ACC112 (cell line): ENCODE measurements at regions not wholly inside any gene's neighbourhood (a gene's known extent, or its start where the extent isn't known, plus 50 kb on each side); places are given as distances from the start of the nearest gene placed in this dataset.

Experiments
- H2AFZ ChIP-seq: fragments of 200-600 bp; sonication (generic); one replicate; pipeline ENCODE4 v1.6.0; 2017; ENCODE audit warnings: antibody characterized with exemption, low read length; ENCODE audit not compliant: unreplicated experiment
- H3K27ac ChIP-seq: fragments of 200-600 bp; sonication (generic); 2 replicates; pipeline ENCODE4 v1.5.1; 2014; ENCODE audit warnings: low read depth, mild to moderate bottlenecking, antibody characterized with exemption, low read length, moderate library complexity
- H3K27me3 ChIP-seq: fragments of 200-600 bp; sonication (generic); 2 replicates; pipeline ENCODE4 v1.6.1; 2014; ENCODE audit warnings: mild to moderate bottlenecking, antibody characterized with exemption, low read length, moderate library complexity, mixed read lengths; ENCODE audit not compliant: insufficient read depth
- H3K36me3 ChIP-seq: fragments of 200-600 bp; sonication (generic); 2 replicates; pipeline ENCODE4 v1.6.1; 2016; ENCODE audit warnings: mild to moderate bottlenecking, antibody characterized with exemption, low read length, moderate library complexity, mixed read lengths; ENCODE audit not compliant: insufficient read depth
- H3K4me1 ChIP-seq: fragments of 200-600 bp; sonication (generic); one replicate; pipeline ENCODE4 v1.6.1; 2016; ENCODE audit warnings: low read length, mixed read lengths; ENCODE audit not compliant: insufficient read depth, unreplicated experiment, control insufficient read depth
- H3K4me3 ChIP-seq: fragments of 200-600 bp; sonication (generic); 2 replicates; pipeline ENCODE4 v1.5.1; 2014; ENCODE audit warnings: mild to moderate bottlenecking, low read depth, low read length
- H3K79me2 ChIP-seq: fragments of 200-600 bp; sonication (generic); one replicate; pipeline ENCODE4 v1.6.0; 2016; ENCODE audit warnings: low read length; ENCODE audit not compliant: control insufficient read depth, unreplicated experiment, insufficient read depth

DNA sequence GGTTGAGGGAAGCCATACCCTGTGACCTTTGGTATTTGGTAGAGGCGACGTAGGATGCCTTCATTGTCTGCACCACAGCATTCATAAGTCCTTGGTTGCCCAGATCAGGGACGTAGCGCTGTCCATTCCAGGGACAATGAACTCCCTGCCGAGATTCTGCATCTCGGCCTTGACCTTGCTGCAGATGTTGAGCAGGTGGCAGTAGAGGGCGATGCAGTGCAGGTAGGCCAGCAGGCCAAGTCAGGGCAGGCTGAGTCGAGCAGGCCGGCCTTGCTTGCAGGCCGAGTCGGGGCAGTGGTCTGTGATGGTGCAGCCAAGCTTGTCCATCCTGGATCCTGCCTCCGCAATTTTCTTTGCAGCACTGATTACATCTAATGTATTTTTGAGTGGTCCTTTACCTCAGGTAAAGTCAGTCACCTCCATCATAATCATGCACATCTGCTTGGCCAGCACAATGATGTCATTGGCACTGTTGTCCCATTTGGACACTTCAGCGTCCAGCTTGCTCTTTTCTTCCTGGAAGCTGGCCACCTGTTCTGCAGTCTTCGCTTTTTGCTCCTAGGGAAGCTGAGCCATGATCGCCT is 93.4 kb upstream of the CCDC112 start:
- Histone ChIP-seq H3K4me1 (no peaks in the 10 kb centered on the region), H3K36me3 (no peaks in the 10 kb centered on the region), H3K79me2 (no peaks in the 10 kb centered on the region), H3K4me3 (no peak overlapping the region), H3K27me3 (no peaks in the 10 kb centered on the region), H2AFZ (no peak overlapping the region), H3K27ac (no peak overlapping the region)

DNA sequence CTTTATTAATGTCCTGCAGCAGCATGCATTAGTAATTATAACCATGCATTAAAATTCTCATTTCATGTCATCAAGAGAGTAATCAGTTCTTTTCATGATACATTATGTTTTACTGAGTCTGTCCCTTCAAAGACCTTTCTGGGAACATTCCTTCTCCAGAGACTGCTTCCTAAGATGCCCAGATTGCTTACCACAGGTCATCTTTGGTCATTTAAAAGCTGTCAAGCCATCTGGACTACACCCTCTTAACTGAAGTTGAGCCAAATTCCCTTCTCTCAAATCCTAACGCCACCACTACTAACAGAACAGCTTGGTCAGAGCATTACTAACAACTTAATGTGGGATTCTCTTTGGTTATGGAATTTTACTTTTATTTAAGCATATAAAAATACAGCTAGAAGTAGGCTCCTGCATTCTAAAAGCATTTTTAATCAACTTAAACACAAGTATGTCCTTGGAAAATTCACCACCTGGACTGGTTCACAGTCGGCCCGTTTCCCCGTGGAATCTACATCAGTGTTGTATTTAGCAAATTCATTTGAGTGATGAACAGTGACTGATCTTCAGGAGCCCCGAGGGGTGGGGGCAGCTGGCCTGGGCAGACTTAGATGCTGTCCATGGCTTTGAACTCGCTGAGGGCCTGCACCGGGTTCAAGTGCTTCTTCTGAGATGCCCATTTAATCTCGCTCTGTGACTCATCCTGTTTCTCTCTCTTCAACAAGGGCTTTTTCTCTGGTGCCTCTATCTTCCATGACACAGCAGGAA is 92.8 kb upstream of the CCDC112 start:
- Histone ChIP-seq H2AFZ (no peak overlapping the region), H3K4me3 (no peak overlapping the region)

DNA sequence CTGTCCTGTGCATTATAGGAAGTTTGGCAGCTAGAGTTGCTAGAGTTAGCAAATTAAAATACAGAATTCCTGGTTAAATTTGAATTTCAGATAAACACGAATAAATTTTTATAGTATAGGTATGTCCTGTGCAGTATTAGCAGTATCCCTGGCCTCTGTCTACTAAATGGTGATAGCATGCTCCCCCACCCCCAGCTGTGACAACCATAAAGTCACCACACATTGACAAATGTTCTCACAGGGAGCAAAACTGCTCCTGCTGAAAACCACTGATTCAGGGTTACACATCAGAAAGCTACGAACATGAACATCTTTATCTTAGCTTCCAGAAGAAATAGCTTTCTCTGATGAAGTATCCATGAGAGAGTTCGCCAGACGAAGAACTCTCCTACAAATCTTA is 91.8 kb upstream of the CCDC112 start:
- no peak overlapping the region for H3K4me3 ChIP-seq
- no peaks in the 10 kb centered on the region for H3K79me2 ChIP-seq
- H3K27ac ChIP-seq: no peak overlapping the region
- no peaks in the 10 kb centered on the region for H3K27me3 ChIP-seq
- H3K4me1 ChIP-seq: no peaks in the 10 kb centered on the region
- H3K36me3 ChIP-seq: no peaks in the 10 kb centered on the region
- H2AFZ ChIP-seq: no peak overlapping the region

More for the DNA sequence above, 92.8 kb upstream of the CCDC112 start:
- Histone ChIP-seq H3K79me2 (no peaks in the 10 kb centered on the region), H3K27me3 (no peaks in the 10 kb centered on the region), H3K4me1 (no peaks in the 10 kb centered on the region), H3K36me3 (no peaks in the 10 kb centered on the region), H3K27ac (no peak overlapping the region)

DNA sequence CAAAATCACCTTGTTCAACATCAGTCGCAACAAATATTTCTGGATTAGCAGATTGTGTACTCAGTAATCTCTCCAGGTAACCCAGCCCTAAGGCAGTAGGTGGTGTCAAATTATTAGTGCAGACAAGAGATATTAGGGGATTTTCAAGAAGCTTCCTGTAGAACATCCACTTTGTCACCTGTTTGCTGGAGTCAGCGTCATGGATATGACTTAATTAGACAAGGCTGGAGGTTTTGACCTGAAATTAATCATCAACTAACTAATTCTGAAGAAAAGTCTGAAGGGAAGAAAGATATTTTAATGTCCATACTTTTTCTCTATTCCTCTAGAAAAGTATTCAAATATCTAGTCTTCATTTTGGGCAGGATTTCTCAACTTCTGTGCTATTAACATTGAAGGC is 91.4 kb upstream of the CCDC112 start:
- Histone ChIP-seq H2AFZ (no peak overlapping the region), H3K36me3 (no peaks in the 10 kb centered on the region), H3K27me3 (no peaks in the 10 kb centered on the region), H3K4me3 (no peak overlapping the region), H3K4me1 (no peaks in the 10 kb centered on the region), H3K27ac (no peak overlapping the region), H3K79me2 (no peaks in the 10 kb centered on the region)

DNA sequence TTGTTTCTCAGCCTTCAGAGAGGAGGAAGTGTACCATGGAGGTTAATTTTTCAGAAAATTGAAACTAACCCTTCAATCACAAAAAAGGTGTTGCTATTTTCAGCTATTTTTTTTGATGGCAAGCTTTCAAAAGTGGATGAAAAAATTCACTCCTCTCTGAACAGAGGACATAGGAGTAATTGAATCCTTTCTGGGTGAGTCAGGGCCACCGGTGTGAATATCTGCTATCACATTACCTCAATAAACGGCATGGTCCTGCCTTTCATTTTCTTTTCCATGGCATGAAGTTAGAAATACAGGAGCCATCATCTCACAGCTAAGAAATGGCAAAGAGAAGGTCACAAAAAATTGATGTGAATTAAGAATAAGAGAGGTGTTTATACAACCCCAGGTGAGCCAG is 90.2 kb upstream of the CCDC112 start:
- Histone ChIP-seq H3K4me3 (no peak overlapping the region), H3K4me1 (peaks cover 2% of the 10 kb centered on the region), H3K27ac (no peak overlapping the region), H2AFZ (no peak overlapping the region), H3K79me2 (no peaks in the 10 kb centered on the region), H3K27me3 (no peaks in the 10 kb centered on the region), H3K36me3 (no peaks in the 10 kb centered on the region)

DNA sequence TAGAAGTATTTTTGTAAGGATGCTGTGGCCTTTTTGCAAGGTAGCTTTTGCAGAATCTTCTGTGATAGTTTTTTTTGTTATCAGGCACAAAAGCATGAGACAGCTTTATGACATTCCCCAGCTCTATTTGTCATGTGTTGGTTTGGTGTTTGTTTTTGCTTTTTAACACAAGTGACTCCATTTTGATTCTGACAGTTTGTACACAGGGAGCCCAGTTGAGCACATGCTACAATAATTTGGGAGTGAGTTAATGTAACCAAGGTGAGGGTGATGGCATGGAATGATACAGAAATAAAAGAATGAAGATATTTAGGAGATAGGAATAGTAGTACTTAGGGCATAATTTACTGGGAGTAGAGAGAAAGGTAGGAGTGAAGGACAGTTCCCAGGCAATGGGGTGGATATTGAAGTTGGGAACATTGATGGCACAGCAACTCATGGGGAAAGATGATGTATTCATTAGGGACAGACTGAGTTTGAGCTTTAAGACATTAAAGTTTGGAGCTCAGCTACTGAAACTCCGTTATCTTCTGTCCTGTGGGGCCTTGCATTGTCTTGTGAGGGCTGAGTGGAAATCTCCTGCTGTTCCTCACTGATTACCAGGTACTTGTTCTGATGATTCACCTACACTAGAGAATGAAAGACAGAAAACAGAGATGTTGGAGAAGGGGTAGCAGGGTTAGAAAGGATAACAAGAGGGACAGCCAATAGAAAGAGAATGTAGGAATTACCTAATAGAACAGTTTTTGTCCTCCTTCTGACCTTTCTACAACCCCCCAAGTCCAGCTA is 88.3 kb upstream of the CCDC112 start:
- Histone ChIP-seq H3K36me3 (no peaks in the 10 kb centered on the region), H3K27ac (no peak overlapping the region)

DNA sequence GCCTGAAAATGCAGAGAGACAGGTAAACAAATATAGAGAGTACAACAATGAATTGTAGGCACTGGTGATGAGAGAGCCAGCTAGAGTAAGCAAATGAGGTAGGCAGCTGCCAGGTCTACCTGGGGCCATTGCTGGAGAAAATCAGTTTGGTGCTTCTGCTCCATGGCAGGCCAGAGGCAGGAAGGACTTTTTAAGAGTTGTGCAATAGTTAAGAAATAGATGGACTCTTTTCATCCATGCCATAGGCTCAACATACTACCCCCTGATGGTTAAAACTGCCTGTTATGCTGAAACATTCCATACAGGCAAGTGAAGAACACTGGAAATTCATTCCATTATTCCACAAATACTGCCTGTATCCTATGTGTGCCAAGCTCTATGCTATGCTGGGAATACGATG is 86.5 kb upstream of the CCDC112 start:
- no peaks in the 10 kb centered on the region for H3K27me3 ChIP-seq
- no peaks in the 10 kb centered on the region for H3K36me3 ChIP-seq
- peaks cover 10% of the 10 kb centered on the region for H3K4me1 ChIP-seq
- no peaks in the 10 kb centered on the region for H3K79me2 ChIP-seq
- no peak overlapping the region for H2AFZ ChIP-seq
- no peak overlapping the region for H3K27ac ChIP-seq
- no peak overlapping the region for H3K4me3 ChIP-seq

More for the DNA sequence above, 88.3 kb upstream of the CCDC112 start:
- Histone ChIP-seq H3K79me2 (no peaks in the 10 kb centered on the region), H2AFZ (no peak overlapping the region), H3K4me1 (peaks cover 8% of the 10 kb centered on the region), H3K27me3 (no peaks in the 10 kb centered on the region), H3K4me3 (no peak overlapping the region)

DNA sequence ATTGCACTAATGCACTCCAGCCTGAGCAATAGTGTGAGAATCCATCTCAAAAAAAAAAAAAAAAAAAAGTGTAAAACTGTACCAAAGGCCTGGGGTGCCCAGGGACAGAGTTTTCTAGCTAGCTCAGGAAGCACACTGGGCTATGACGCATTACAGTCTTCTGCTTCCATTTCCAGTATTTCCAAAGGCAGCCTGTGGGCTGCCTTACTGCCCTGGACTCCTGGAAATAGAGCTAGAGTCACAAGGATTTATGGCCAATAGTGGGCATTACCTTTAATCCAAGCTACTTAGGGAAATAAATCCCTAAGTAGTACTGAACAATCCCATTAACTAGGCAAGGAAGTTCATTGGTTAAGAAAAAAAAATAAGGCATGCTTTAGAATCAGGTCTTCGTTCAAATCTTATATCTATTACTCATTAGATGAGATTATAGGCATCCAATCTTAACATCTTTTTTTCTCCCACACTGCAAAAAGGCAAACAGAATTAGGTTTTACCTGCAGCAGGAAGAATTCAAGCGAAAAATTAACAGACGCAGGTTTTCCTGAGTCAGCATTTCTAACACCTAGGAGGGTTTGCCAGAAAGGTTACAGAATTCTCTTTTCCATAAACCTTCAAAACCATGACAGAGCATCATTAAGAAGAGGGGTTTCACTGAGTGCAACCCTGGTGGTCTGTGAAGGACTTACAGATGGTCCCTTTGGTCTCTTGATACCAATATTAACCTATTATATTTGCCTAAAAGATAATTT is 85.6 kb upstream of the CCDC112 start:
- peaks cover 18% of the 10 kb centered on the region for H3K4me1 ChIP-seq
- no peaks in the 10 kb centered on the region for H3K36me3 ChIP-seq
- H3K79me2 ChIP-seq: no peaks in the 10 kb centered on the region
- no peak overlapping the region for H3K4me3 ChIP-seq
- peak overlapping the region; percentile 20 for H2AFZ ChIP-seq
- H3K27me3 ChIP-seq: no peaks in the 10 kb centered on the region
- peak overlapping the region; percentile 12; the same call in 1 of the 2 replicates for H3K27ac ChIP-seq

DNA sequence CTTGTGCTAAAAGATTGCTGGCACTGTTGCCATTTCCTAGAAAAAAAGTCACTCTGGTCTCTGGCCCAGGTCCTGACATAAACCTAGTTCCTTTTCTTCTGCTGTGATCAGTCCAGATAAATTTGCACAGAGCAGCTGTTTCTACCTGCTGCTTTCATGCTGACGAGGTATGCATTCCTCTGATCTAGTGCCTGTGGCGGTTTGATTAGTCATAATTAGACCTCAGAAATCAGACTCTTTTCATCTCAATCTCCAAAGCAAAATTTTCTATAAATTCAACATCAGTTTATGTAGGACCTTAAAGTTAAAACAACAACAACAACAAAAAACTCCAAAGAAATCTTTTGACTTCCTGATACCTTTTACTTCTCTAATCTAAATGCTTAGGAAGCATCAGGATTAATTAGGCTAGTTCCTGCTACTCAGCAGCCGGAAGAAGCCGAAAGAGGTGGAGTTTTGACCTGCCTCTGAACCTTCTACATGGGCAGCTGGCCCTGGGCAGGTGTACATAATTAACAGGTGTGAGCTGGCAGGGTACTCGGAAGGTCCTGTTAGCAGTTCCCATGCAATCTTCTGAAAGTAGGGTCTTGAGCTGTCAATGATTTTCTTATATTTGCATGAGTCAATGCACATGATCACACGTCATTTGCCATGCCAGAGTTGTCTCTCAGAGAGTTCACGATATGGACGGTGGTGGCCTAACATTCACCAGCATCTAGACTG is 83.3 kb upstream of the CCDC112 start:
- Histone ChIP-seq H3K79me2 (no peaks in the 10 kb centered on the region), H3K36me3 (no peaks in the 10 kb centered on the region), H2AFZ (no peak overlapping the region), H3K4me1 (peaks cover 22% of the 10 kb centered on the region), H3K27ac (no peak overlapping the region), H3K4me3 (no peak overlapping the region), H3K27me3 (no peaks in the 10 kb centered on the region)

DNA sequence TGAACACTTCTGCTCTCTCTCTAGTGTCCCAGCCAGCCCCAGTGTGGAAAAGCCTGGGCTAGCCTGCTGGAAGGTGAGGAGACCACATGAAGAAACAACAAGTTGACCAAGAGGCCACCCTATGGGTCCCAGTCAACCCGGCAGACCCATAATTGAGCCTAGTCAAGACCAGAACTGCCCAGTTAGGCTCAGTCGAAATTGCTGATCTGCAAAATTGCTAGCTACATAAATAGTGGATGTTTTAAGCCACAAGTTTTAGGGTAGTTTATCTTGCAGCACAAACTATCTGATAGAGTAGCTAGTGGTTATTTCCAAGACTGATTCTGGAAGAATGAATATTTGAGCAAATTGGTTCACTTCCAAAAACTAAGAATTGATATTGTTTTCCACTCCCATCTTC is 82.3 kb upstream of the CCDC112 start:
- no peaks in the 10 kb centered on the region for H3K79me2 ChIP-seq
- H3K4me1 ChIP-seq: peaks cover 22% of the 10 kb centered on the region
- no peaks in the 10 kb centered on the region for H3K36me3 ChIP-seq
- no peak overlapping the region for H3K27ac ChIP-seq
- H3K4me3 ChIP-seq: no peak overlapping the region
- H3K27me3 ChIP-seq: no peaks in the 10 kb centered on the region
- no peak overlapping the region for H2AFZ ChIP-seq
